Natural killer cell treated with Interleukin-12 subunit alpha and Interleukin-12 subunit beta and Interleukin-15 and Interleukin-18, amount 100 ng/mL, for 72 hours (primary cell): ENCODE measurements at regions not wholly inside any gene's neighbourhood (a gene's known extent, or its start where the extent isn't known, plus 50 kb on each side); places are given as distances from the start of the nearest gene placed in this dataset.
"Not testable (repeated sequence)": the region's sequence is repeated elsewhere in the genome, so short reads cannot be mapped to it uniquely, and the experiment has no call there.

Experiments used
- ATAC-seq, 2 donors: fragments of 150-1000 bp; cut with Tn5 transposase in 1 of 2; sonication (Bioruptor Pico), chemical (Tn5 transposase) in 1 of 2; 2 replicates each; pipeline ENCODE4 v1.10.0; 2021
- DNase-seq: peaks from one replicate; pipeline ENCODE4 v3.0.0; 2022; ENCODE audit warnings: low spot score
- H3K27ac Mint-ChIP-seq, 2 donors: 1 replicate in 1 of 2; 2 replicates in 1 of 2; pipeline ENCODE4 v1.8.0; 2022; ENCODE audit warnings: mixed read lengths in 2 of 2, mild to moderate bottlenecking in 1 of 2, moderate library complexity in 1 of 2
- H3K27me3 Mint-ChIP-seq, 2 donors: 1 replicate in 1 of 2; 2 replicates in 1 of 2; pipeline ENCODE4 v1.8.0; 2022; ENCODE audit warnings: mixed read lengths in 2 of 2
- H3K36me3 Mint-ChIP-seq: one replicate; pipeline ENCODE4 v1.8.0; 2022; ENCODE audit warnings: mixed read lengths
- H3K4me1 Mint-ChIP-seq, 2 donors: 1 replicate in 1 of 2; 2 replicates in 1 of 2; pipeline ENCODE4 v1.8.0; 2022; ENCODE audit warnings: low read depth in 2 of 2, mixed read lengths in 2 of 2, mild to moderate bottlenecking in 1 of 2
- H3K4me3 Mint-ChIP-seq: one replicate; pipeline ENCODE4 v1.8.0; 2022; ENCODE audit warnings: mixed read lengths
- H3K9me3 Mint-ChIP-seq: 2 replicates; pipeline ENCODE4 v1.8.0; 2022; ENCODE audit warnings: mixed read lengths

- ATAC-seq, result no peak
- DNase-seq, result no peak
- H3K27me3 Mint-ChIP-seq, result peaks cover 19 to 25% of the 10 kb centered on the region in 2 donors
These were observed 245.4 kb upstream of the EXOC2 start for GRCh38 chr6:938271-938905.

GRCh38 chr6:935582-935981 lies 242.6 kb upstream of the EXOC2 start:
- no peak overlapping the region for H3K27ac Mint-ChIP-seq
- no peak for DNase-seq

More at GRCh38 chr6:938271-938905, 245.4 kb upstream of the EXOC2 start:
- H3K9me3 Mint-ChIP-seq, result no peaks in the 10 kb centered on the region
- no peaks in the 10 kb centered on the region for H3K4me1 Mint-ChIP-seq
- no peak overlapping the region for H3K4me3 Mint-ChIP-seq
- no peaks in the 10 kb centered on the region for H3K36me3 Mint-ChIP-seq
- no peak overlapping the region for H3K27ac Mint-ChIP-seq

GRCh38 chr6:934686-935085 lies 241.7 kb upstream of the EXOC2 start:
- Mint-ChIP-seq H3K27me3 (peaks cover 25% of the 10 kb centered on the region in 2 donors), H3K9me3 (no peaks in the 10 kb centered on the region), H3K4me3 (no peak overlapping the region), H3K4me1 (no peaks in the 10 kb centered on the region), H3K27ac (no peak overlapping the region), H3K36me3 (no peaks in the 10 kb centered on the region)
- peak in 1 of 2 donors; percentile 58 for ATAC-seq
- no peak for DNase-seq

More at GRCh38 chr6:935582-935981, 242.6 kb upstream of the EXOC2 start:
- Mint-ChIP-seq H3K27me3 (peaks cover 23 to 25% of the 10 kb centered on the region in 2 donors), H3K9me3 (no peaks in the 10 kb centered on the region), H3K4me3 (no peak overlapping the region), H3K4me1 (no peaks in the 10 kb centered on the region), H3K36me3 (no peaks in the 10 kb centered on the region)
- ATAC-seq, result no peak

- not testable (repeated sequence) for H3K4me3 Mint-ChIP-seq, H3K27ac Mint-ChIP-seq, ATAC-seq, H3K36me3 Mint-ChIP-seq, H3K9me3 Mint-ChIP-seq, DNase-seq, H3K4me1 Mint-ChIP-seq
- H3K27me3 Mint-ChIP-seq, result peaks cover 18% of the 10 kb centered on the region in 2 donors
These were observed 239.0 kb upstream of the EXOC2 start for GRCh38 chr6:931919-932318.

- Mint-ChIP-seq H3K4me3 (no peak overlapping the region), H3K36me3 (no peaks in the 10 kb centered on the region), H3K4me1 (no peaks in the 10 kb centered on the region), H3K27ac (no peak overlapping the region), H3K27me3 (peaks cover 21 to 28% of the 10 kb centered on the region in 2 donors), H3K9me3 (peaks cover 3% of the 10 kb centered on the region)
- DNase-seq (no peak), ATAC-seq (peak in 1 of 2 donors; percentile 56)
These were observed 234.2 kb upstream of the EXOC2 start for GRCh38 chr6:927157-927556.

- Mint-ChIP-seq H3K9me3 (peaks cover 6% of the 10 kb centered on the region), H3K4me3 (no peak overlapping the region), H3K4me1 (no peaks in the 10 kb centered on the region), H3K27me3 (peaks cover 16 to 35% of the 10 kb centered on the region in 2 donors), H3K36me3 (peaks cover 6% of the 10 kb centered on the region), H3K27ac (no peak overlapping the region)
- ATAC-seq (no peak), DNase-seq (no peak)
These were observed 232.8 kb upstream of the EXOC2 start for GRCh38 chr6:925656-926213.

- peaks cover 6% of the 10 kb centered on the region for H3K36me3 Mint-ChIP-seq
- H3K4me1 Mint-ChIP-seq, result no peaks in the 10 kb centered on the region
- no peak overlapping the region for H3K27ac Mint-ChIP-seq
- H3K9me3 Mint-ChIP-seq, result peaks cover 6% of the 10 kb centered on the region
- no peak overlapping the region for H3K4me3 Mint-ChIP-seq
- no peak for ATAC-seq
- DNase-seq, result no peak
- H3K27me3 Mint-ChIP-seq, result peaks cover 16 to 35% of the 10 kb centered on the region in 2 donors
These were observed 231.7 kb upstream of the EXOC2 start for GRCh38 chr6:924661-925060.

- H3K4me3 Mint-ChIP-seq, result no peak overlapping the region
- no peak for ATAC-seq
- no peak overlapping the region for H3K27ac Mint-ChIP-seq
- H3K4me1 Mint-ChIP-seq, result no peaks in the 10 kb centered on the region
- peaks cover 14% of the 10 kb centered on the region for H3K36me3 Mint-ChIP-seq
- peaks cover 6% of the 10 kb centered on the region for H3K9me3 Mint-ChIP-seq
- peaks cover 12 to 47% of the 10 kb centered on the region in 2 donors for H3K27me3 Mint-ChIP-seq
- DNase-seq, result no peak
These were observed 228.5 kb upstream of the EXOC2 start for GRCh38 chr6:921400-921799.

GRCh38 chr6:920512-920911 lies 227.6 kb upstream of the EXOC2 start:
- no peak overlapping the region for H3K4me3 Mint-ChIP-seq
- DNase-seq (no peak), ATAC-seq (no peak)
- peaks cover 6% of the 10 kb centered on the region for H3K9me3 Mint-ChIP-seq
- peaks cover 14% of the 10 kb centered on the region for H3K36me3 Mint-ChIP-seq
- H3K4me1 Mint-ChIP-seq, result no peaks in the 10 kb centered on the region
- H3K27ac Mint-ChIP-seq, result no peak overlapping the region
- peaks cover 12 to 40% of the 10 kb centered on the region in 2 donors for H3K27me3 Mint-ChIP-seq

- ATAC-seq (no peak), DNase-seq (no peak)
- Mint-ChIP-seq H3K27me3 (peaks cover 12 to 37% of the 10 kb centered on the region in 2 donors), H3K4me1 (no peaks in the 10 kb centered on the region), H3K9me3 (peaks cover 6% of the 10 kb centered on the region), H3K27ac (no peak overlapping the region), H3K4me3 (no peak overlapping the region), H3K36me3 (peaks cover 14% of the 10 kb centered on the region)
These were observed 226.6 kb upstream of the EXOC2 start for GRCh38 chr6:919500-919899.

- Mint-ChIP-seq H3K9me3 (peaks cover 3% of the 10 kb centered on the region), H3K27me3 (peaks cover 8 to 29% of the 10 kb centered on the region in 2 donors), H3K36me3 (peaks cover 14% of the 10 kb centered on the region), H3K27ac (no peak overlapping the region), H3K4me3 (no peak overlapping the region), H3K4me1 (no peaks in the 10 kb centered on the region)
- ATAC-seq (no peak), DNase-seq (no peak)
These were observed 225.0 kb upstream of the EXOC2 start for GRCh38 chr6:917939-918338.

- ATAC-seq, result no peak
- Mint-ChIP-seq H3K4me3 (no peak overlapping the region), H3K27ac (no peak overlapping the region), H3K36me3 (peaks cover 14% of the 10 kb centered on the region), H3K27me3 (peaks cover 7 to 31% of the 10 kb centered on the region in 2 donors), H3K4me1 (no peaks in the 10 kb centered on the region), H3K9me3 (peaks cover 3% of the 10 kb centered on the region)
- no peak for DNase-seq
These were observed 224.4 kb upstream of the EXOC2 start for GRCh38 chr6:917296-917695.

GRCh38 chr6:916131-916530 lies 223.2 kb upstream of the EXOC2 start:
- Mint-ChIP-seq H3K9me3 (peaks cover under 1% of the 10 kb centered on the region), H3K36me3 (peaks cover 10% of the 10 kb centered on the region), H3K4me3 (no peak overlapping the region), H3K4me1 (peaks cover 0 to 2% of the 10 kb centered on the region in 2 donors), H3K27ac (no peak overlapping the region), H3K27me3 (peaks cover 10 to 31% of the 10 kb centered on the region in 2 donors)
- DNase-seq (no peak), ATAC-seq (no peak)

- no peak for DNase-seq
These were observed 220.2 kb upstream of the EXOC2 start for GRCh38 chr6:912871-913835.

More at GRCh38 chr6:912871-913835, 220.2 kb upstream of the EXOC2 start:
- H3K9me3 Mint-ChIP-seq, result no peaks in the 10 kb centered on the region
- H3K27ac Mint-ChIP-seq, result no peak overlapping the region
- H3K27me3 Mint-ChIP-seq, result peaks cover 7 to 17% of the 10 kb centered on the region in 2 donors
- peaks cover 8% of the 10 kb centered on the region for H3K36me3 Mint-ChIP-seq
- ATAC-seq, result no peak
- no peak overlapping the region for H3K4me3 Mint-ChIP-seq
- H3K4me1 Mint-ChIP-seq, result peaks cover 0 to 2% of the 10 kb centered on the region in 2 donors
